ENCODE measurements at regions not wholly inside any gene's neighbourhood (a gene's known extent, or its start where the extent isn't known, plus 50 kb on each side); places are given as distances from the start of the nearest gene placed in this dataset.

GRCh38 chr11:115699733-115700132, 195.5 kb upstream of the CADM1 start:
- TF ChIP-seq, protein P1, sequence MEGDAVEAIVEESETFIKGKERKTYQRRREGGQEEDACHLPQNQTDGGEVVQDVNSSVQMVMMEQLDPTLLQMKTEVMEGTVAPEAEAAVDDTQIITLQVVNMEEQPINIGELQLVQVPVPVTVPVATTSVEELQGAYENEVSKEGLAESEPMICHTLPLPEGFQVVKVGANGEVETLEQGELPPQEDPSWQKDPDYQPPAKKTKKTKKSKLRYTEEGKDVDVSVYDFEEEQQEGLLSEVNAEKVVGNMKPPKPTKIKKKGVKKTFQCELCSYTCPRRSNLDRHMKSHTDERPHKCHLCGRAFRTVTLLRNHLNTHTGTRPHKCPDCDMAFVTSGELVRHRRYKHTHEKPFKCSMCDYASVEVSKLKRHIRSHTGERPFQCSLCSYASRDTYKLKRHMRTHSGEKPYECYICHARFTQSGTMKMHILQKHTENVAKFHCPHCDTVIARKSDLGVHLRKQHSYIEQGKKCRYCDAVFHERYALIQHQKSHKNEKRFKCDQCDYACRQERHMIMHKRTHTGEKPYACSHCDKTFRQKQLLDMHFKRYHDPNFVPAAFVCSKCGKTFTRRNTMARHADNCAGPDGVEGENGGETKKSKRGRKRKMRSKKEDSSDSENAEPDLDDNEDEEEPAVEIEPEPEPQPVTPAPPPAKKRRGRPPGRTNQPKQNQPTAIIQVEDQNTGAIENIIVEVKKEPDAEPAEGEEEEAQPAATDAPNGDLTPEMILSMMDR (IDR thresholded peaks at IDR 0.05 in 4 of 5, conservative IDR thresholded peaks at IDR 0.05 in 1 of 5), result no peak
- TF ChIP-seq POLR2A (IDR thresholded peaks at IDR 0.05), result no peak

All from gastrocnemius medialis (tissue), 4 donors.